Naive thymus-derived CD4-positive, alpha-beta T cell (primary cell): ENCODE measurements at regions not wholly inside any gene's neighbourhood (a gene's known extent, or its start where the extent isn't known, plus 50 kb on each side); places are given as distances from the start of the nearest gene placed in this dataset.

Experiments
- ATAC-seq: fragments of 150-1000 bp; cut with Tn5 transposase; 2 replicates; pipeline ENCODE4 v1.10.0; 2021; ENCODE audit warnings: mild to moderate bottlenecking, moderate library complexity
- CTCF ChIA-PET: fragments of 350-600 bp; sonication (Branson Sonifier 250); formaldehyde crosslinking; loops from one replicate; lab custom pipeline; 2021; ENCODE audit warnings: antibody characterized with exemption; lab: Charles Lee
- POLR2A ChIA-PET: fragments of 350-600 bp; sonication (Branson Sonifier 250); formaldehyde crosslinking; loops from one replicate; lab custom pipeline; 2021; ENCODE audit warnings: antibody characterized with exemption, inconsistent platforms; lab: Charles Lee
- DNase-seq, 9 donors: peaks; one replicate each; pipeline versions ENCODE4 v3.0.0 to v3.0.0-alpha.2; 2020 to 2022; ENCODE audit warnings: mixed read lengths in 1 of 9
- H3K27ac ChIP-seq: one replicate; pipeline ENCODE4 v1.7.0; 2013; ENCODE audit warnings: mild to moderate bottlenecking, low read depth, low read length, moderate library complexity
- H3K27me3 ChIP-seq, 2 donors: one replicate each; pipeline ENCODE4 v1.7.0; 2013; ENCODE audit warnings: low read length in 2 of 2, mild to moderate bottlenecking in 2 of 2, moderate library complexity in 2 of 2; ENCODE audit not compliant: control insufficient read depth in 2 of 2, insufficient read depth in 2 of 2
- H3K36me3 ChIP-seq, 3 experiments: 1 replicate in 2 of 3; 2 replicates in 1 of 3; pipeline ENCODE4 v1.7.0; 2013; ENCODE audit warnings: low read length in 3 of 3, mild to moderate bottlenecking in 3 of 3, moderate library complexity in 1 of 3; ENCODE audit not compliant: insufficient read depth in 3 of 3, control insufficient read depth in 2 of 3
- H3K4me1 ChIP-seq, 2 donors: one replicate each; pipeline ENCODE4 v1.7.0; 2013; ENCODE audit warnings: low read length in 2 of 2, mild to moderate bottlenecking in 2 of 2, moderate library complexity in 1 of 2; ENCODE audit not compliant: control insufficient read depth in 2 of 2, insufficient read depth in 2 of 2
- H3K4me3 ChIP-seq: 2 replicates; pipeline ENCODE4 v1.7.0; 2013; ENCODE audit warnings: mild to moderate bottlenecking, low read length
- H3K9me3 ChIP-seq, 3 experiments: 1 replicate in 2 of 3; 2 replicates in 1 of 3; pipeline ENCODE4 v1.7.0; 2013; ENCODE audit warnings: low read length in 3 of 3; ENCODE audit not compliant: control insufficient read depth in 2 of 3
- H3K27ac Mint-ChIP-seq, 9 donors: one replicate each; pipeline ENCODE4 v1.8.0; 2020 to 2022; ENCODE audit warnings: mixed read lengths in 9 of 9, mild to moderate bottlenecking in 8 of 9, moderate library complexity in 5 of 9, inconsistent platforms in 2 of 9
- H3K27me3 Mint-ChIP-seq, 5 donors: one replicate each; pipeline ENCODE4 v1.8.0; 2021 to 2022; ENCODE audit warnings: mixed read lengths in 5 of 5, mild to moderate bottlenecking in 1 of 5
- H3K36me3 Mint-ChIP-seq, 5 donors: one replicate each; pipeline ENCODE4 v1.8.0; 2020 to 2022; ENCODE audit warnings: mixed read lengths in 5 of 5, mild to moderate bottlenecking in 3 of 5, inconsistent platforms in 1 of 5
- H3K4me1 Mint-ChIP-seq, 7 donors: one replicate each; pipeline ENCODE4 v1.8.0; 2020 to 2022; ENCODE audit warnings: mixed read lengths in 7 of 7, mild to moderate bottlenecking in 3 of 7, inconsistent platforms in 1 of 7
- H3K4me3 Mint-ChIP-seq, 10 donors: one replicate each; pipeline ENCODE4 v1.8.0; 2020 to 2022; ENCODE audit warnings: mild to moderate bottlenecking in 10 of 10, mixed read lengths in 10 of 10, moderate library complexity in 6 of 10, inconsistent platforms in 2 of 10
- H3K9me3 Mint-ChIP-seq, 11 donors: one replicate each; pipeline ENCODE4 v1.8.0; 2020 to 2022; ENCODE audit warnings: mixed read lengths in 11 of 11, mild to moderate bottlenecking in 4 of 11, inconsistent platforms in 1 of 11, moderate library complexity in 1 of 11
- intact Hi-C, 2 donors: fragments of 100-400 bp; cut with micrococcal nuclease; formaldehyde crosslinking; loops; one replicate each; pipeline ENCODE4 v1.15.1; 2023

DNA sequence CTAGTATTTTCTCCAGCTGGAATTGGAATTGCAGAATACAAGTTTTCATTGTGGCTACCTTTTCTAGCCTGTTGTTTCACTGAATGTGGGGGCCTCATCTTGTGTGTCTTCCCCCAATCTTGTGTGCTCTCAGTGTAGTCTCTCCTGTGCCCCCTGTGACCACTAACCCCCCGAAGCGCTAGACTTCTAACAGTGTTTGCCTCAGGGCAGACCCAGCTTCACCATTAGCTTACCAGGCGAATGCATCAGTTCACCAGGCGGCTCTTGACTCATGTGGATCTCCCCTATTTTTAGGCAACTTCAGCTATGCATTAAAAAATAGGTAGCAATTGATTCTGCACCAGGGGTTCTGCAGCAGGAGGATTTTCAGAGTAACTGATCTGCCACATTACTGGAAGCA, 376.2 kb upstream of the MEIS1 start:
- peaks cover 0 to 15% (median 3%) of the 10 kb centered on the region in 5 donors for H3K27me3 Mint-ChIP-seq
- no peaks in the 10 kb centered on the region for H3K27me3 ChIP-seq
- ChIA-PET CTCF (no interaction called here), POLR2A (no interaction called here)
- no peak for DNase-seq
- intact Hi-C loops = no loop called here
- no peak overlapping the region for H3K4me3 ChIP-seq
- no peak for ATAC-seq
- no peak overlapping the region for H3K27ac Mint-ChIP-seq
- H3K4me1 ChIP-seq = no peaks in the 10 kb centered on the region
- H3K36me3 ChIP-seq = no peaks in the 10 kb centered on the region
- H3K9me3 ChIP-seq = no peaks in the 10 kb centered on the region
- no peak overlapping the region for H3K4me3 Mint-ChIP-seq
- H3K36me3 Mint-ChIP-seq = no peaks in the 10 kb centered on the region
- no peaks in the 10 kb centered on the region for H3K4me1 Mint-ChIP-seq
- no peak overlapping the region for H3K27ac ChIP-seq
- H3K9me3 Mint-ChIP-seq = peaks cover 0 to 8% (median 0%) of the 10 kb centered on the region in 11 donors

DNA sequence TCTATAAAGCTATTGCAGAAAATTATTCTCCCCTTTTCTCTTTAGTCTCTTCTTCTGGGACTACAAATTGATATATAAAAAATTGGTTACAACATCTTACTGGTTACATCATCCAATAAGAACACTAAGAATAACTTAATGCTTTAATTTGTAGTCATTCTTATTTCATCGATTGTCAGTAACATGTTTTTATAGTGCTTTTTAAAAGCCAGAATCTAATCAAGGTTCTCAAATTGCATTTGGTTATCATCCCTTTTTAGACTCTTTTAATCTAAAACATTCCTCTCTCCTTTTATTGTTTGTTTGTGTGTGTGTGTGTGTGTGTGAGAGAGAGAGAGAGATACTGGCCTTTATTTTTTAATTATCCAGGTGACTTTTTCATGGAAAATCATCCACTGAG, 377.1 kb upstream of the MEIS1 start:
- Histone ChIP-seq H3K9me3 (no peaks in the 10 kb centered on the region), H3K27me3 (no peaks in the 10 kb centered on the region), H3K36me3 (no peaks in the 10 kb centered on the region), H3K4me3 (no peak overlapping the region), H3K4me1 (no peaks in the 10 kb centered on the region), H3K27ac (no peak overlapping the region)
- Mint-ChIP-seq H3K4me3 (no peak overlapping the region), H3K36me3 (no peaks in the 10 kb centered on the region), H3K27ac (no peak overlapping the region), H3K4me1 (no peaks in the 10 kb centered on the region), H3K27me3 (peaks cover 0 to 15% (median 3%) of the 10 kb centered on the region in 5 donors), H3K9me3 (peaks cover 0 to 8% (median 2%) of the 10 kb centered on the region in 11 donors)
- ChIA-PET POLR2A (no interaction called here), CTCF (no interaction called here)
- no peak for DNase-seq
- intact Hi-C loops = no loop called here
- no peak for ATAC-seq

DNA sequence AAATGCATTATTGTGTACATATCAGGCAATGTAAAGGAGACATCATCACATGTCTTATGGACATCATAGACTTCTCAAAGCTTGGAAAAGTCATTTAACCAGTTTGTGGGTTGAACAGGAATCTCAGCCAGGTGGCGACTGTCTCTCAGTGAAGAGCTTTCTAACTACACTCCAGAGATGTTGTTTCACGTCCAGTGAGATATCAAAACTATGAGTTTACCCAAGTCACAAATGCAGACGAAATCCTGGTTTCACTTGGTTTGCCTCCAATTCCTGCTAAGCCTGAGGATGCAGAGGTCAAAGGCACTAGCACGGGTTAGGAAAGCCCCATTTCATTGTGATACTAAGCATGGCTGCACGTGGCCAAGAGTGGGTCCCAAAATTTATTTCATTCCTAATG, 384.5 kb upstream of the MEIS1 start:
- ChIA-PET POLR2A (no interaction called here), CTCF (no interaction called here)
- Mint-ChIP-seq H3K4me1 (no peaks in the 10 kb centered on the region), H3K9me3 (peaks cover 0 to 6% (median 4%) of the 10 kb centered on the region in 11 donors), H3K27me3 (peaks cover 0 to 8% (median 0%) of the 10 kb centered on the region in 5 donors), H3K36me3 (no peaks in the 10 kb centered on the region), H3K27ac (no peak overlapping the region), H3K4me3 (no peak overlapping the region)
- Histone ChIP-seq H3K4me1 (no peaks in the 10 kb centered on the region), H3K36me3 (no peaks in the 10 kb centered on the region), H3K27ac (no peak overlapping the region), H3K4me3 (no peak overlapping the region), H3K27me3 (no peaks in the 10 kb centered on the region), H3K9me3 (no peaks in the 10 kb centered on the region)
- ATAC-seq (no peak), DNase-seq (no peak)
- intact Hi-C loops = no loop called here

DNA sequence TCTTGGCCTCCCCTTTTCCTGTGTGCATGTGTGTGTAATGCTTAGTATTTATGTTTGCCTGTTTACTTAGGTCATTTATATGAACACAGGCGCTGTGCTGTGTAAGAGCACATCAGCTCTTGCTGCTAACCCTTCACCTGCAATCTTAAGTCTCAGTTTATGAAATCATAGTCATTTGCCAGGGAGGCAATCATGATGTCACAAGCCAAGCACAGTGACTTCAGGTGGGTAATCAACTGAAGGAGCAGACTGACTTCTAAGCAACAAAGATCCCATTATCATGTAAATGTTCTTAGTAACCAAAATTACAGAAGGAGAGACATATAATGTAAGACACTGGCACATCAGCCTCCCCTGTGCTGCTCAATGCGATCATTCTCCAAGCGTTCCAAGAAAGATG, 386.3 kb upstream of the MEIS1 start:
- Histone ChIP-seq H3K27me3 (no peaks in the 10 kb centered on the region), H3K9me3 (no peaks in the 10 kb centered on the region), H3K27ac (no peak overlapping the region), H3K36me3 (no peaks in the 10 kb centered on the region), H3K4me3 (no peak overlapping the region), H3K4me1 (no peaks in the 10 kb centered on the region)
- intact Hi-C loops = no loop called here
- Mint-ChIP-seq H3K27me3 (peaks cover 0 to 3% (median 0%) of the 10 kb centered on the region in 5 donors), H3K9me3 (peaks cover 0 to 6% (median 0%) of the 10 kb centered on the region in 11 donors), H3K4me3 (no peak overlapping the region), H3K36me3 (no peaks in the 10 kb centered on the region), H3K4me1 (no peaks in the 10 kb centered on the region), H3K27ac (no peak overlapping the region)
- no peak for DNase-seq
- ChIA-PET POLR2A (no interaction called here), CTCF (no interaction called here)
- no peak for ATAC-seq

DNA sequence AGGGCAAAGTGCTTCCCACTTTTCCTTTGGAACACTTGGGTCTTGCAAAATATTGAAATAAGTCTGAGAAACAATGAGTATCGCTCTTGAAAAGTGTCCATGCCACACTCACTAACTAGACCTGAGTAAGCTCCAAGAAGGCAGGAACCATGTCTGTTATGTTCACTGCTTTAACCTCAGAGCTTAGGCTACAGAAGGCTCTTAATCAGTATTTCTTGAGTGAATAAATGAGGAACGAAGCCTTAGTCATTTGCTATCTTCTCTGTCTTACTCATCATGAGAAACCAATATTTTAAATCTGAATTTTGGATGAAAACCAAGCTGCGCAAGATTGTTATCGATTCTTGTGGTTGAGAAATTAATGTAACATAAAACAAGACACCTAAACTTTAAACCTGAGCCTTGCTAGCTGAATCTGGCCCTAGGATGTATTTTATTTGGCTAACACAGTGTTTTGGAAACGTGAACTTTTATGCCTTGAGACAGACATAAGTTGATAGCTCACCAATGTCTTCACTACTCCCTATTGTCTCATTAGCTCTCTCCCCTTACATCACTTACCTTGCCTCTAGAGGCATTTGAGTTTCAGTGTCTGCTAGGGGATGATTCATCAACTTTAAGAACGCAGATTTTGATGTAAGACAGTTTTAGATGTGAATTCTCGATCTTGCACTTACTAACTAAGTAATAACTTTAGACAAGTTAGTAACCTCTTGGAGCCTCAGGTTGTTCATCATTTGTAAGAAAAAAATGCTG, 392.8 kb upstream of the MEIS1 start:
- no peak overlapping the region for H3K4me3 ChIP-seq
- CTCF ChIA-PET = no interaction called here
- H3K4me3 Mint-ChIP-seq = no peak overlapping the region

DNA sequence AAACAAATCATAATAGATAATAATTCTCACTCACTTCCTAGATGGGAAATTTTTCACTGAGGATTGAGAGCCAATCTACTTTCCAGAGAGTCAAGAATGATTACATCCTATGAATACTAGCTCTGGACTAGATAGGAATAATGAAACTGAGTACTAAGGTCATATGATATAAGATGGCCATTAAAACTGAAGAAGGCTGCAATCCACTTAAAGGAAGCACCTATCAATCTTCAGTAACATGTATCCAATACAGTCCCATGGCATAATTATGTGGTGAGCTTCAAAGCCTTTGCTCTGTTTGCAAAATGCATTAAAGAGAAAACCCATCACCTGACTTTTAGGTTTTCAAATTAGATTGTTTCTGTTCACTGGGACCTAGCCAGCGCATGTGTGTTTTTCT, 398.0 kb upstream of the MEIS1 start:
- no peak for ATAC-seq
- Histone ChIP-seq H3K4me3 (no peak overlapping the region), H3K9me3 (no peaks in the 10 kb centered on the region), H3K36me3 (no peaks in the 10 kb centered on the region), H3K27ac (no peak overlapping the region), H3K4me1 (no peaks in the 10 kb centered on the region), H3K27me3 (no peaks in the 10 kb centered on the region)
- H3K4me1 Mint-ChIP-seq = peaks cover 0 to 1% (median 0%) of the 10 kb centered on the region in 7 donors
- intact Hi-C loops = no loop called here
- no peak for DNase-seq
- H3K4me3 Mint-ChIP-seq = no peak overlapping the region
- ChIA-PET POLR2A (no interaction called here), CTCF (no interaction called here)
- peaks cover 0 to 4% (median 0%) of the 10 kb centered on the region in 11 donors for H3K9me3 Mint-ChIP-seq
- no peak overlapping the region for H3K27ac Mint-ChIP-seq
- H3K36me3 Mint-ChIP-seq = no peaks in the 10 kb centered on the region
- peaks cover 0 to 14% (median 0%) of the 10 kb centered on the region in 5 donors for H3K27me3 Mint-ChIP-seq

More for the DNA sequence above, 392.8 kb upstream of the MEIS1 start:
- Mint-ChIP-seq H3K4me1 (peaks cover 0 to 1% (median 0%) of the 10 kb centered on the region in 7 donors), H3K27ac (no peak overlapping the region), H3K9me3 (peaks cover 0 to 9% (median 0%) of the 10 kb centered on the region in 11 donors), H3K27me3 (peaks cover 0 to 14% (median 0%) of the 10 kb centered on the region in 5 donors), H3K36me3 (no peaks in the 10 kb centered on the region)
- intact Hi-C loops = no loop called here
- H3K27ac ChIP-seq = no peak overlapping the region
- no peaks in the 10 kb centered on the region for H3K36me3 ChIP-seq
- DNase-seq (no peak), ATAC-seq (no peak)
- H3K27me3 ChIP-seq = no peaks in the 10 kb centered on the region
- H3K9me3 ChIP-seq = no peaks in the 10 kb centered on the region
- no peaks in the 10 kb centered on the region for H3K4me1 ChIP-seq
- POLR2A ChIA-PET = no interaction called here

DNA sequence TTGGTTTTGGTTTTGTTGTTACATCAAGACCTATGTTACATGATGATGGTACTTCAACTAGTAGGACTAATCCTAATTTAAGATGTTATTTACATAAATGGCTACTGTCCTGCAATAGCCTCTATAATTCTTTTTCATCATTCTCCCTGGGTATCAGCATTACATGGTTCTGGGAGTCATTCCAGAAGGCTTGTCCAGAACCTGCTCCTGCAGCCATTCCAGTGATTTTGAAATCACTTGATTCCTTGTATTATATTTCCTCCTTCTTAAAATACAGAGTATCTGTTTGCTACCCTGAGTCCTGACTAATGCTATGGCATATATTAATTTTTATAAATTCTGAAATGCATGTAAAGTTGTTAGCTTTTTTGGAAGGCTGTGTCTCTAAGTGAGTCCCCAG, 400.5 kb upstream of the MEIS1 start:
- H3K27ac ChIP-seq = no peak overlapping the region
- DNase-seq = no peak
- intact Hi-C loops = no loop called here
- ATAC-seq = no peak
- no peaks in the 10 kb centered on the region for H3K36me3 ChIP-seq
- ChIA-PET POLR2A (no interaction called here), CTCF (no interaction called here)
- Mint-ChIP-seq H3K4me3 (no peak overlapping the region), H3K9me3 (peaks cover 0 to 12% (median 2%) of the 10 kb centered on the region in 11 donors), H3K36me3 (no peaks in the 10 kb centered on the region), H3K27ac (no peak overlapping the region), H3K27me3 (peaks cover 0 to 18% (median 3%) of the 10 kb centered on the region in 5 donors), H3K4me1 (peaks cover 0 to 1% (median 0%) of the 10 kb centered on the region in 7 donors)
- no peaks in the 10 kb centered on the region for H3K27me3 ChIP-seq
- H3K9me3 ChIP-seq = no peaks in the 10 kb centered on the region
- H3K4me3 ChIP-seq = no peak overlapping the region
- H3K4me1 ChIP-seq = no peaks in the 10 kb centered on the region
